HepG2 (cell line): ENCODE measurements at regions not wholly inside any gene's neighbourhood (a gene's known extent, or its start where the extent isn't known, plus 50 kb on each side); places are given as distances from the start of the nearest gene placed in this dataset.

ENCODE experiments used
- CEBPB ChIP-seq: IDR thresholded peaks from 2 replicates; pipeline ENCODE4 v1.6.1; 2011; ENCODE audit warnings: low read depth, low read length, improper control_type of control experiment, borderline replicate concordance
- FOXM1 ChIP-seq: sonication (generic); formaldehyde crosslinking; IDR thresholded peaks from 2 replicates; pipeline ENCODE4 v1.5.0; 2020; ENCODE audit warnings: missing genetic modification reagents
- GABPB1 ChIP-seq: IDR thresholded peaks from 2 replicates; pipeline ENCODE4 v1.6.1; 2016; ENCODE audit warnings: mild to moderate bottlenecking, missing genetic modification reagents, moderate library complexity, missing compliant biosample characterization
- HDAC1 ChIP-seq: sonication (generic); formaldehyde crosslinking; IDR thresholded peaks from 2 replicates; pipeline ENCODE4 v1.5.1; 2020; ENCODE audit warnings: mild to moderate bottlenecking, missing genetic modification reagents
- HNRNPK ChIP-seq: fragments of 200-400 bp; formaldehyde crosslinking; IDR thresholded peaks from 2 replicates; pipeline ENCODE4 v1.6.1; 2018; ENCODE audit warnings: low read length, low read depth, moderate library complexity, mild to moderate bottlenecking; ENCODE audit not compliant: poor library complexity, severe bottlenecking
- IKZF4 ChIP-seq: sonication (generic); formaldehyde crosslinking; IDR thresholded peaks from 2 replicates; pipeline ENCODE4 v1.5.1; 2020; ENCODE audit warnings: borderline replicate concordance, mild to moderate bottlenecking, low read depth, missing genetic modification reagents; ENCODE audit errors: not compliant biosample characterization
- KLF6 ChIP-seq: IDR thresholded peaks from 2 replicates; pipeline ENCODE4 v1.8.0; 2016; ENCODE audit warnings: missing biosample characterization, missing genetic modification reagents
- RFXANK ChIP-seq: IDR thresholded peaks from 2 replicates; pipeline ENCODE4 v1.6.1; 2016
- SNAPC2 ChIP-seq: sonication (generic); formaldehyde crosslinking; IDR thresholded peaks from 2 replicates; pipeline ENCODE4 v1.8.1; 2022; ENCODE audit warnings: mild to moderate bottlenecking, missing genetic modification reagents
- SNAPC5 ChIP-seq: sonication (generic); formaldehyde crosslinking; IDR thresholded peaks from 2 replicates; pipeline ENCODE4 v1.8.1; 2023; ENCODE audit warnings: mild to moderate bottlenecking, missing genetic modification reagents, borderline replicate concordance
- YEATS4 ChIP-seq: sonication (generic); formaldehyde crosslinking; IDR thresholded peaks from 2 replicates; pipeline ENCODE4 v1.4.0; 2020; ENCODE audit warnings: missing genetic modification reagents, borderline replicate concordance
- ZC3H4 ChIP-seq: sonication (generic); formaldehyde crosslinking; IDR thresholded peaks from 2 replicates; pipeline ENCODE4 v1.4.0; 2020; ENCODE audit warnings: missing genetic modification reagents, borderline replicate concordance
- ZNF160 ChIP-seq: sonication (generic); formaldehyde crosslinking; IDR thresholded peaks from 2 replicates; pipeline ENCODE4 v1.8.0; 2022; ENCODE audit warnings: mild to moderate bottlenecking, inconsistent platforms, missing genetic modification reagents
- ZNF329 ChIP-seq: sonication (generic); formaldehyde crosslinking; IDR thresholded peaks from 2 replicates; pipeline ENCODE4 v1.9.0; 2021; ENCODE audit warnings: low read depth, mild to moderate bottlenecking, missing genetic modification reagents
- ZNF33B ChIP-seq: sonication (generic); formaldehyde crosslinking; IDR thresholded peaks from 2 replicates; pipeline ENCODE4 v1.5.1; 2020; ENCODE audit warnings: mild to moderate bottlenecking, missing genetic modification reagents
- ZNF34 ChIP-seq: sonication (generic); formaldehyde crosslinking; IDR thresholded peaks from 2 replicates; pipeline ENCODE4 v1.4.0; 2020; ENCODE audit warnings: mild to moderate bottlenecking, missing genetic modification reagents, borderline replicate concordance
- ZNF510 ChIP-seq: sonication (generic); formaldehyde crosslinking; IDR thresholded peaks from 2 replicates; pipeline ENCODE4 v1.4.0; 2020; ENCODE audit warnings: low read depth, mild to moderate bottlenecking, missing genetic modification reagents
- ZNF563 ChIP-seq: sonication (generic); formaldehyde crosslinking; IDR thresholded peaks from 2 replicates; pipeline ENCODE4 v1.8.0; 2022; ENCODE audit warnings: mild to moderate bottlenecking, moderate library complexity, missing genetic modification reagents
- ZNF660 ChIP-seq: sonication (generic); formaldehyde crosslinking; IDR thresholded peaks from 2 replicates; pipeline ENCODE4 v1.5.1; 2020; ENCODE audit warnings: mild to moderate bottlenecking, low read depth, missing genetic modification reagents, borderline replicate concordance
- ZNF761 ChIP-seq: sonication (generic); formaldehyde crosslinking; conservative IDR thresholded peaks from 2 replicates; pipeline ENCODE4 v1.4.0; 2020; ENCODE audit warnings: mild to moderate bottlenecking, missing genetic modification reagents
- TF ChIP-seq, protein P1 (sequence below): sonication (generic); formaldehyde crosslinking; IDR thresholded peaks from 2 replicates; pipeline ENCODE4 v1.4.0; 2020; ENCODE audit warnings: mild to moderate bottlenecking, missing genetic modification reagents
- TF ChIP-seq, protein P2 (sequence below): sonication (generic); formaldehyde crosslinking; IDR thresholded peaks from 2 replicates; pipeline ENCODE4 v1.4.0; 2020; ENCODE audit warnings: missing genetic modification reagents
- TF ChIP-seq, protein P3 (sequence below): sonication (generic); formaldehyde crosslinking; IDR thresholded peaks from 2 replicates; pipeline ENCODE4 v1.8.0; 2022; ENCODE audit warnings: mild to moderate bottlenecking, missing genetic modification reagents; ENCODE audit not compliant: insufficient replicate concordance

- TF ChIP-seq CEBPB (no peak), ZNF761 (no peak), IKZF4 (peak; percentile 5), RFXANK (no peak), ZNF34 (CRISPR knock-in tag) (no peak), GABPB1 (peak; percentile 78; the same call in 1 of the 2 replicates), ZNF563 (no peak), ZC3H4 (CRISPR knock-in tag) (0 out of 2 replicates have a peak, but pooled peaks have one; percentile 56), FOXM1 (CRISPR knock-in tag) (no peak), ZNF329 (CRISPR knock-in tag) (no peak), YEATS4 (CRISPR knock-in tag) (peak; percentile 47; the same call in 1 of the 2 replicates), HNRNPK (no peak), ZNF510 (no peak), ZNF660 (CRISPR knock-in tag) (no peak), ZNF160 (no peak), ZNF33B (CRISPR knock-in tag) (no peak), SNAPC2 (CRISPR knock-in tag) (no peak), HDAC1 (CRISPR knock-in tag) (peak; percentile 34; the same call in 1 of the 2 replicates), KLF6 (CRISPR knock-in tag) (peak; percentile 52), SNAPC5 (CRISPR knock-in tag) (no peak)
- TF ChIP-seq, protein P1, sequence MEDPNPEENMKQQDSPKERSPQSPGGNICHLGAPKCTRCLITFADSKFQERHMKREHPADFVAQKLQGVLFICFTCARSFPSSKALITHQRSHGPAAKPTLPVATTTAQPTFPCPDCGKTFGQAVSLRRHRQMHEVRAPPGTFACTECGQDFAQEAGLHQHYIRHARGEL (CRISPR knock-in tag), result no peak
- TF ChIP-seq, protein P2, sequence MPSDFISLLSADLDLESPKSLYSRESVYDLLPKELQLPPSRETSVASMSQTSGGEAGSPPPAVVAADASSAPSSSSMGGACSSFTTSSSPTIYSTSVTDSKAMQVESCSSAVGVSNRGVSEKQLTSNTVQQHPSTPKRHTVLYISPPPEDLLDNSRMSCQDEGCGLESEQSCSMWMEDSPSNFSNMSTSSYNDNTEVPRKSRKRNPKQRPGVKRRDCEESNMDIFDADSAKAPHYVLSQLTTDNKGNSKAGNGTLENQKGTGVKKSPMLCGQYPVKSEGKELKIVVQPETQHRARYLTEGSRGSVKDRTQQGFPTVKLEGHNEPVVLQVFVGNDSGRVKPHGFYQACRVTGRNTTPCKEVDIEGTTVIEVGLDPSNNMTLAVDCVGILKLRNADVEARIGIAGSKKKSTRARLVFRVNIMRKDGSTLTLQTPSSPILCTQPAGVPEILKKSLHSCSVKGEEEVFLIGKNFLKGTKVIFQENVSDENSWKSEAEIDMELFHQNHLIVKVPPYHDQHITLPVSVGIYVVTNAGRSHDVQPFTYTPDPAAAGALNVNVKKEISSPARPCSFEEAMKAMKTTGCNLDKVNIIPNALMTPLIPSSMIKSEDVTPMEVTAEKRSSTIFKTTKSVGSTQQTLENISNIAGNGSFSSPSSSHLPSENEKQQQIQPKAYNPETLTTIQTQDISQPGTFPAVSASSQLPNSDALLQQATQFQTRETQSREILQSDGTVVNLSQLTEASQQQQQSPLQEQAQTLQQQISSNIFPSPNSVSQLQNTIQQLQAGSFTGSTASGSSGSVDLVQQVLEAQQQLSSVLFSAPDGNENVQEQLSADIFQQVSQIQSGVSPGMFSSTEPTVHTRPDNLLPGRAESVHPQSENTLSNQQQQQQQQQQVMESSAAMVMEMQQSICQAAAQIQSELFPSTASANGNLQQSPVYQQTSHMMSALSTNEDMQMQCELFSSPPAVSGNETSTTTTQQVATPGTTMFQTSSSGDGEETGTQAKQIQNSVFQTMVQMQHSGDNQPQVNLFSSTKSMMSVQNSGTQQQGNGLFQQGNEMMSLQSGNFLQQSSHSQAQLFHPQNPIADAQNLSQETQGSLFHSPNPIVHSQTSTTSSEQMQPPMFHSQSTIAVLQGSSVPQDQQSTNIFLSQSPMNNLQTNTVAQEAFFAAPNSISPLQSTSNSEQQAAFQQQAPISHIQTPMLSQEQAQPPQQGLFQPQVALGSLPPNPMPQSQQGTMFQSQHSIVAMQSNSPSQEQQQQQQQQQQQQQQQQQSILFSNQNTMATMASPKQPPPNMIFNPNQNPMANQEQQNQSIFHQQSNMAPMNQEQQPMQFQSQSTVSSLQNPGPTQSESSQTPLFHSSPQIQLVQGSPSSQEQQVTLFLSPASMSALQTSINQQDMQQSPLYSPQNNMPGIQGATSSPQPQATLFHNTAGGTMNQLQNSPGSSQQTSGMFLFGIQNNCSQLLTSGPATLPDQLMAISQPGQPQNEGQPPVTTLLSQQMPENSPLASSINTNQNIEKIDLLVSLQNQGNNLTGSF, result no peak
- TF ChIP-seq, protein P3, sequence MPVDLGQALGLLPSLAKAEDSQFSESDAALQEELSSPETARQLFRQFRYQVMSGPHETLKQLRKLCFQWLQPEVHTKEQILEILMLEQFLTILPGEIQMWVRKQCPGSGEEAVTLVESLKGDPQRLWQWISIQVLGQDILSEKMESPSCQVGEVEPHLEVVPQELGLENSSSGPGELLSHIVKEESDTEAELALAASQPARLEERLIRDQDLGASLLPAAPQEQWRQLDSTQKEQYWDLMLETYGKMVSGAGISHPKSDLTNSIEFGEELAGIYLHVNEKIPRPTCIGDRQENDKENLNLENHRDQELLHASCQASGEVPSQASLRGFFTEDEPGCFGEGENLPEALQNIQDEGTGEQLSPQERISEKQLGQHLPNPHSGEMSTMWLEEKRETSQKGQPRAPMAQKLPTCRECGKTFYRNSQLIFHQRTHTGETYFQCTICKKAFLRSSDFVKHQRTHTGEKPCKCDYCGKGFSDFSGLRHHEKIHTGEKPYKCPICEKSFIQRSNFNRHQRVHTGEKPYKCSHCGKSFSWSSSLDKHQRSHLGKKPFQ (CRISPR knock-in tag), result no peak
These were observed 64.8 kb upstream of the PTGR2 start (continued) for GRCh38 chr14:73786636-73787485.
